NCI-H1930 (cell line): ENCODE measurements at regions not wholly inside any gene's neighbourhood (a gene's known extent, or its start where the extent isn't known, plus 50 kb on each side); places are given as distances from the start of the nearest gene placed in this dataset.
A peak's percentile ranks its signal among the peaks of the same experiment; 100 is the strongest.
"Not testable (repeated sequence)": the region's sequence is repeated elsewhere in the genome, so short reads cannot be mapped to it uniquely, and the experiment has no call there.

Experiments
- DNase-seq, 2 experiments: peaks; one replicate each; lab custom pipeline; 2025; lab: John Stamatoyannopoulos, UW

GRCh38 chr10:53430974-53431373, 658.4 kb upstream of the MBL2 start:
- no peak for DNase-seq

GRCh38 chr10:53430127-53430891, 657.7 kb upstream of the MBL2 start:
- peak; percentile 2 to 20 for DNase-seq

GRCh38 chr10:53422223-53422888, 649.8 kb upstream of the MBL2 start:
- DNase-seq, result no peak

- no peak for DNase-seq
These were observed 640.1 kb upstream of the MBL2 start for GRCh38 chr10:53412651-53413050.

- DNase-seq, result no peak
These were observed 633.9 kb upstream of the MBL2 start for GRCh38 chr10:53406532-53406931.

- DNase-seq, result no peak
These were observed 631.1 kb upstream of the MBL2 start for GRCh38 chr10:53403688-53404087.

GRCh38 chr10:53402594-53402993, 630.0 kb upstream of the MBL2 start:
- no peak for DNase-seq

- DNase-seq, result no peak
These were observed 629.0 kb upstream of the MBL2 start for GRCh38 chr10:53401536-53401935.

- no peak for DNase-seq
These were observed 624.3 kb upstream of the MBL2 start for GRCh38 chr10:53396876-53397275.

GRCh38 chr10:53395449-53395848, 622.9 kb upstream of the MBL2 start:
- no peak for DNase-seq

- no peak for DNase-seq
These were observed 615.0 kb upstream of the MBL2 start for GRCh38 chr10:53387562-53387961.

- DNase-seq, result no peak
These were observed 610.0 kb upstream of the MBL2 start for GRCh38 chr10:53382543-53382942.

- no peak for DNase-seq
These were observed 607.4 kb upstream of the MBL2 start for GRCh38 chr10:53379956-53380355.

- DNase-seq, result no peak
These were observed 597.8 kb upstream of the MBL2 start for GRCh38 chr10:53370347-53370746.

GRCh38 chr10:53361936-53362335, 589.4 kb upstream of the MBL2 start:
- DNase-seq, result no peak

GRCh38 chr10:53361281-53361680, 588.7 kb upstream of the MBL2 start:
- no peak for DNase-seq

GRCh38 chr10:53358978-53359377, 586.4 kb upstream of the MBL2 start:
- not testable (repeated sequence) for DNase-seq

GRCh38 chr10:53358536-53358935, 586.0 kb upstream of the MBL2 start:
- DNase-seq, result no peak

- DNase-seq, result no peak
These were observed 585.0 kb upstream of the MBL2 start for GRCh38 chr10:53357587-53357986.

GRCh38 chr10:53356616-53357349, 584.2 kb upstream of the MBL2 start:
- no peak for DNase-seq

- not testable (repeated sequence) for DNase-seq
These were observed 569.9 kb upstream of the MBL2 start for GRCh38 chr10:53342531-53342930.

GRCh38 chr10:53338199-53338598, 565.6 kb upstream of the MBL2 start:
- DNase-seq, result not testable (repeated sequence)
